Panc1 (cell line): ENCODE measurements at regions not wholly inside any gene's neighbourhood (a gene's known extent, or its start where the extent isn't known, plus 50 kb on each side); places are given as distances from the start of the nearest gene placed in this dataset.

Source experiments
- ATAC-seq: fragments of 200-7000 bp; cut with Tn5 transposase; 2 replicates; pipeline ENCODE4 v1.9.1; 2020; ENCODE audit warnings: mild to moderate bottlenecking, moderate library complexity
- BruUV-seq: library from RNA; stranded (reverse); fragments of 400-500 nt; replicated peaks from 2 replicates; lab custom pipeline; 2021; lab: Mats Ljungman, UMichigan
- CTCF ChIA-PET: fragments of 300-600 bp; sonication (Branson Sonifier 250); formaldehyde crosslinking; loops from one replicate; lab custom pipeline; 2022; ENCODE audit warnings: antibody characterized with exemption; lab: Charles Lee
- POLR2A ChIA-PET: fragments of 300-600 bp; sonication (Branson Sonifier 250); formaldehyde crosslinking; loops from one replicate; lab custom pipeline; 2022; ENCODE audit warnings: antibody characterized with exemption; lab: Charles Lee
- DNase-seq: peaks from one replicate; pipeline ENCODE4 v3.0.0-alpha.2; 2010; ENCODE audit warnings: low read depth, low spot score
- H3K27ac ChIP-seq: 2 replicates; pipeline ENCODE4 v1.5.1; 2011; ENCODE audit warnings: mild to moderate bottlenecking, low read length, inconsistent platforms
- H3K27me3 ChIP-seq: fragments of 200-500 bp; sonication (Bioruptor generic); 2 replicates; pipeline ENCODE4 v1.6.0; 2014; ENCODE audit warnings: low read length, inconsistent platforms; ENCODE audit not compliant: control insufficient read depth, insufficient read depth
- H3K36me3 ChIP-seq: fragments of 200-500 bp; sonication (Bioruptor generic); 2 replicates; pipeline ENCODE4 v1.5.1; 2014; ENCODE audit warnings: inconsistent platforms, mild to moderate bottlenecking, low read length, moderate library complexity; ENCODE audit not compliant: control insufficient read depth, insufficient read depth
- H3K4me1 ChIP-seq: 2 replicates; pipeline ENCODE4 v1.5.1; 2011; ENCODE audit warnings: inconsistent platforms, mild to moderate bottlenecking, low read length, moderate library complexity; ENCODE audit not compliant: control insufficient read depth, insufficient read depth
- H3K4me3 ChIP-seq, 2 experiments: 2 replicates each; pipeline ENCODE4 v1.5.1; 2011 to 2012; ENCODE audit warnings: low read depth in 2 of 2, low read length in 2 of 2, mild to moderate bottlenecking in 2 of 2, inconsistent platforms in 1 of 2, moderate library complexity in 1 of 2
- H3K9me3 ChIP-seq: fragments of 200-500 bp; sonication (Bioruptor generic); 2 replicates; pipeline ENCODE4 v1.5.1; 2014; ENCODE audit warnings: low read depth, mild to moderate bottlenecking, inconsistent platforms, low read length, moderate library complexity; ENCODE audit not compliant: control insufficient read depth, insufficient read depth
- CTCF ChIP-seq: fragments of 450-650 bp; IDR thresholded peaks from 2 replicates; pipeline ENCODE4 v1.5.1; 2017; ENCODE audit warnings: mild to moderate bottlenecking
- POLR2AphosphoS5 ChIP-seq: IDR thresholded peaks from 2 replicates; pipeline ENCODE4 v1.6.1; 2012; ENCODE audit warnings: mild to moderate bottlenecking, low read depth, low read length, moderate library complexity
- REST ChIP-seq, 2 experiments: IDR thresholded peaks; 2 replicates each; pipeline ENCODE4 v1.6.1; 2011 to 2012; ENCODE audit warnings: low read depth in 2 of 2, control low read depth in 1 of 2, low read length in 1 of 2, mild to moderate bottlenecking in 1 of 2, moderate library complexity in 1 of 2; ENCODE audit not compliant: insufficient read depth in 1 of 2
- SIN3A ChIP-seq: IDR thresholded peaks from 2 replicates; pipeline ENCODE4 v1.6.1; 2012; ENCODE audit warnings: low read depth, mild to moderate bottlenecking, low read length, moderate library complexity, borderline replicate concordance; ENCODE audit not compliant: insufficient read depth
- TCF7L2 ChIP-seq: IDR thresholded peaks from 2 replicates; pipeline ENCODE4 v1.6.1; 2011; ENCODE audit warnings: mild to moderate bottlenecking, low read depth, low read length, inconsistent platforms
- in situ Hi-C: cut with HindIII; loops from 2 replicates; pipeline ENCODE4 v1.10.0; 2016; ENCODE audit warnings: low sequenced_read_pairs, low pct_unique_long_range_greater_than_20kb
- intact Hi-C: fragments of 100-400 bp; cut with micrococcal nuclease; formaldehyde crosslinking; loops from one replicate; pipeline ENCODE4 v1.10.0; 2022; ENCODE audit not compliant: unreplicated experiment

GRCh38 chr4:156237231-156237630, 283.6 kb upstream of the CTSO start:
- H3K36me3 ChIP-seq = no peaks in the 10 kb centered on the region
- H3K4me1 ChIP-seq = no peaks in the 10 kb centered on the region
- DNase-seq = no peak
- no peak overlapping the region for H3K4me3 ChIP-seq
- no peaks in the 10 kb centered on the region for H3K27me3 ChIP-seq
- TF ChIP-seq CTCF (no peak), TCF7L2 (no peak), SIN3A (no peak), POLR2AphosphoS5 (no peak), REST (IDR thresholded peaks at IDR 0.05; ENCODE audit: insufficient read depth in 1 of 2, low read depth in 2 of 2, low read length in 1 of 2) (no peak)
- H3K9me3 ChIP-seq = no peaks in the 10 kb centered on the region
- in situ Hi-C loops = no loop called here
- POLR2A ChIA-PET = no interaction called here
- no peak overlapping the region for H3K27ac ChIP-seq
- ATAC-seq = no peak
- CTCF ChIA-PET = no interaction called here
- no TSS peak for BruUV-seq
- intact Hi-C loops = no loop called here

- BruUV-seq = no TSS peak
- Histone ChIP-seq H3K36me3 (no peaks in the 10 kb centered on the region), H3K9me3 (no peaks in the 10 kb centered on the region), H3K4me3 (no peak overlapping the region), H3K27ac (no peak overlapping the region), H3K4me1 (no peaks in the 10 kb centered on the region), H3K27me3 (no peaks in the 10 kb centered on the region)
- ATAC-seq = no peak
- in situ Hi-C loops = no loop called here
- ChIA-PET CTCF (no interaction called here), POLR2A (no interaction called here)
- DNase-seq = no peak
- intact Hi-C loops = no loop called here
- no peak for TF ChIP-seq CTCF
- no peak for TF ChIP-seq REST (IDR thresholded peaks at IDR 0.05; ENCODE audit: insufficient read depth in 1 of 2, low read depth in 2 of 2, low read length in 1 of 2)
- no peak for TF ChIP-seq SIN3A
Measured at GRCh38 chr4:156230176-156230575, 276.5 kb upstream of the CTSO start.
